HCEC 1CT (cell line): ENCODE measurements at regions not wholly inside any gene's neighbourhood (a gene's known extent, or its start where the extent isn't known, plus 50 kb on each side); places are given as distances from the start of the nearest gene placed in this dataset.
"Not testable (repeated sequence)": the region's sequence is repeated elsewhere in the genome, so short reads cannot be mapped to it uniquely, and the experiment has no call there.

Source experiments
- DNase-seq: peaks from one replicate; pipeline ENCODE4 v3.0.0-alpha.2; 2017

- DNase-seq, result no peak
Observed at GRCh38 chr5:60487885-60488442, 212.0 kb downstream of the DEPDC1B start.

DNA sequence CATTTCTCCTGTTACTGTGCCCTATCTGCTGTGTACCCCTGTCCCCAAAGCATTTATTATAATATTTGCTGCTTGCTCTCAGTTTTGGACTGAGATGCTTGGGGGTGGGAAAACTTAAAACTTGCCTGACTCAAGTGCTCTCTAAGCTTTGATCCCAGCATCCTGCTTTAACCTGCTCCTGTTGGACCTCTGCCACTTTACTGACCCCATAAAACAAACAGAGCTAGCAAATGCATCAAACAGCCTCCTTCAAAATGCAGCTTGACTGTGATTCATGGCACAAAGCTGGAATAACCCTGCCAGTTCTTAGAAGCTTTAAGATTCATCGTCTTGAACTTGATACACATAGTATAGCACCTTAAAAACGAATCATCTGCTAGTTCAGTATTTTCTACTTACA lies 212.5 kb downstream of the DEPDC1B start:
- DNase-seq, result no peak

DNA sequence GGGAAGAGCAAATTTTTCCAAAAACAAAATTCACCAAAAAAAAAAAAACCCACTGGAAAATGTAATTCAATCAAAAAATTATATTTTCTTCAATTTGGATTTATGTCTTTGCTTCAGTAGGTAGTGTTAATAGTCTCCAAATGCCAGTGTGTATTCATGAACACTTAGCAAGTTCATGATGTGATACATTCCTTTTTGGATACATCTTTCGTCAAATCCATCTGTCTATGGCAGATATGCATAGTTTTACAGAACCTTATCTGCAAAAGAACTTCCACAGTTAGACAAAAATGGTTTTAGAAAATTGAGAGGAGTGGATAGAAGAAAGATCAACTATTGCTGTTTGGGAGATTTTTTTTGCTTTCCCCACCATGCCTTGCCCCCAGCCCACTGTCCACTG lies 214.6 kb downstream of the DEPDC1B start:
- no peak for DNase-seq

DNA sequence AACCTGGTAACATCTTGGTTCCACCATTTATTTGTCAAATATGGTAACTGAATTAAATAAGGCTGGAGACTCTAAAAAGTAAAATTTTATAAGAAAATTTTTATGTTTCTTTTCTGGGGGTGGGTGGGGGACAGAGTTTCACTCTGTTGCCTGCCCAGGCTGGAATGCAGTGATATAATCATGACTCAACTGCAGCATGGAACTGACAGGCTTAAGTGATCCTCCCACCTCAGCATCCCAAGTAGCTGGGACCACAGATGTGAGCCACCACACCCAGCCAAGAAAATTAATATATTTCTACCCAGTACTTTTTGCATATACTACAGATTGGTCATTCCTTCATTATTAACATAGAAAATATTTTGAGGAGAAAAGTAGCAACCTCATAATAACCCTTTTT lies 216.9 kb downstream of the DEPDC1B start:
- DNase-seq, result peak; percentile 47

DNA sequence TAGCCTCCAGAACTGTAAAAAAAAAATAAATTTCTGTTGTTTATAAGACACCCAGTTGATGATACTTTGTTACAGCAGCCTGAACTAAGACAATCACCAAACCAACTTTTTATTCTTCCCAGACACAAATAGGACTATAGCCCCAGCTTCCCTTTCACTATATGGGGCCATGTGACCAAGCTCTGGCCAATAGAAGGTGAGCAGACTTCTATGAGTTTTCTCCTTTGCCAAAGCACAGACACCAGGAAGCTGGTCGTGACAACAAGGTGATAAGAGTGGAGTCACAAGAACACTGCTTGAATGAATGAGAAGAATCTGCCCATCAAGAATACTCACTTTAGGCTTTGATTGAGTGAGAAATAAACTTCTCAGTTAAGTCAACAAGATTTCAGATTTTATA lies 217.7 kb downstream of the DEPDC1B start:
- no peak for DNase-seq

DNA sequence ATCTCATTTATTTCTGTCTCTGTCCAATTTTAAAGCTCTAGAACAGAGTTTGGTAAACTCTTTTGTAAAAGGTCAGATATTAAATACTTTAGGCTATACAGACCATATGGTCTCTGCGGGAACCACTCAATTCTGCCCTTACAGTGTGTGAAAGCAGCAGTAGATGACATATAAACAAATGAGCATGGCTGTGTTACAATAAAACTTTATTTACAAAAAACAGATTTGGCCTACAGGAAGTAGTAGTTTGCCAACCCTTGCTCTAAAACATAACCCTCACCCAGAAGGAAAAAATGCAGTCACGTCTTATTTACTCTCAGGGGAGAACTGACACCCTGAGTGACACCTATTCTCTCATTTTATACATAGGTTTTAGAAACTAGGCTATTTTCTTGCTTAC lies 220.4 kb downstream of the DEPDC1B start:
- no peak for DNase-seq

DNA sequence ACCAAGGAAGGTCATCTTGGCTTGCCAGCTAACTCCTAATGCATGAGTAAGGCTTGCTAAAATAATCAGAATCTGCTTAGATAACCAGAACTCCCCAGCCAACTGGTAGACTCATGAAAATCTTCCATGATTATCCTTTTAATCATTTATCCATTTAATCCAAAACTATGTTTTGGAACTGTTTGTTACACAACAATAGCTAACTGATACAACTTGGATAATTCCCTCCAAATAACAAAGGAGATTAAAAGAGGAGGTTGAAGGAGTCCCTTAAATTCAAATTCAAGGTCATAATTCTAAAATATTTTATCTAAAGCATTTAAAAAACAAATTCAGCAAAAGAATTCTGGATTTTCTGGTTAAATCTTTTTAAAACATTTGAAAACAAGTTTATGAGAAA lies 222.1 kb downstream of the DEPDC1B start:
- no peak for DNase-seq

- no peak for DNase-seq
Observed at GRCh38 chr5:60473654-60474053, 226.3 kb downstream of the DEPDC1B start.

DNA sequence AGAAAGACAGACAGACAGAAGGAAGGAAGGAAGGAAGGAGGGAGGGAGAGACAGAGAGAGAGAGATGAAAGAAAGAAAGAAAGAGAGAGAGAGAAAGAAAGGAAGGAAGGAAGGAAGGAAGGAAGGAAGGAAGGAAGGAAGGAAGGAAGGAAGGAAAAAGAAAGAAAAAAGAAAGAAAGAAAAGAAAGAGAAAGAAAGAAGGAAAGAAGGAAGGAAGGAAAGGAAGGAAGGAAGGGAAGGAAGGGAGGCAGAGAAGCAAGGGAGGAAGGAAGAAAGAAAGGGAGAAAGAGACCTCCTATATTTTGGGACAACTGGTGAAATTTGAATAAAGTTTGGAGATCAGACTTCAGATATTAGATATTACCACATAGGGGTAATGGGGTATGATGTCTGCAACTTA lies 226.9 kb downstream of the DEPDC1B start:
- DNase-seq, result not testable (repeated sequence)

DNA sequence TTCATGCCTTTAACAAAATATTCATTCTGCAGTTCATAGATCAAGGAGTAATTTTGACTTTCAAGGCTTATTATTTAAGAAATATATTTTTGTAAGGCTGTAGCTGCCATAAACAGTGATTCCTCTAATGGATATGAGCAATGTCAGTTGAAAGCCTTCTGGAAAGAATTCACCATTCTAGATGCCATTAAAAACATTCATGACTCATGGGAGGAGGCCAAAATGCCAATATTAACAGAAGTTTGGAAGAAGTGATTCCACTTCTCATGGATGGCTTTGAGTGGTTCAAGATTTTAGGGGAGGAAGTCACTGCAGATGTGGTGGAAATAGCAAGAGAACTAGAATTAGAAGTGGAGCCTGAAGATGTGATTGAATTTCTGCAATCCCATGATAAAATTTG lies 229.1 kb downstream of the DEPDC1B start:
- DNase-seq, result no peak

DNA sequence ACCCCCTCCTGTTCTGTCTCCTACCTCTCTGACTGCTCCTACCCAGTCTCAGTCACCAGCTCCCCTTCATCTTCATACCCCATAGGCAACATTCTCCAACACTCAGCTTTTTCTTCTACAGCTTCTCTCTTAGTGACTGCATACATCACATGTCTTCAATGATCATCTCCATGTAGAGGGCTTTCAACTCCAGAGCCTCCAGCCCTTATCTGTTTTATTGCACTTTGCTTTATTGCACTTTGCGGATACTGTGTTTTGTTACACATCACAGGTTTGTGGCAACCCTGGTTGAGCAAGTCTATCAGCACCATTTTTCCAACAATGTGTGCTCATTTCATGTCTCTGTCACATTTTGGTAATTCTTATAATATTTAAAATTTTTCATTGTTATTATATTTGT lies 230.7 kb downstream of the DEPDC1B start:
- DNase-seq, result no peak

DNA sequence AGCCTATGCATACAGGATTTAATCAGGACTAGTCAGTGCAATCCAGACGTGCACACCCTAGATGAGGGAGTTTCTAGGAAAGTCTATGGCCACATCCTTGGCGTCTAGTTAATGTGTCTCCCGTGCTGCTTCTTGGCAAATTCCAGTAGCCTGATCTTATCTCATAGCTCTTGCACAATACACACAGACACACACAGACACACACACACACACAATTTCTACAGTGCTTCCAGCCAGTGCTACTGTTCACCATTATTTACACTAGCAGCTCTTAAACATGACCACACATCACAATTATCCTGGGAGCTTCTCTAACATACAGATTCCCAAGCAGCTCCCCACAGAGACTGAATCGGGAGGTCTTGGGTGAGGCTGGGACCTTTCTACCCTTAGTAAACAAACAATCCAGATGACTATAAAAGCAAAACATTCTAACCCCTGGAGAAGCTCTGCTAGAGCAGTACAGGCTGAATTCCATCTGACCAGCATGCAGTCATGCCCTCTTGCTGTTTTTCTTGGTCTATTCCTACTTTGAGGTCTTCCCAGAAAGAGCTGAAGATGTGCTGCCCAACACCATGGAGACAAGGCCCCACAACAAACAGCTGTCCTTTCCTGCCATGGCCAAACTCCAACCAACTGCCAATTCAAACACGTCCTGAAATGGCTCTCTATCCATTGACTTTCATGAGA lies 236.6 kb downstream of the DEPDC1B start:
- DNase-seq, result peak; percentile 47

- DNase-seq, result no peak
Observed at GRCh38 chr5:60458666-60459065, 241.3 kb downstream of the DEPDC1B start.

DNA sequence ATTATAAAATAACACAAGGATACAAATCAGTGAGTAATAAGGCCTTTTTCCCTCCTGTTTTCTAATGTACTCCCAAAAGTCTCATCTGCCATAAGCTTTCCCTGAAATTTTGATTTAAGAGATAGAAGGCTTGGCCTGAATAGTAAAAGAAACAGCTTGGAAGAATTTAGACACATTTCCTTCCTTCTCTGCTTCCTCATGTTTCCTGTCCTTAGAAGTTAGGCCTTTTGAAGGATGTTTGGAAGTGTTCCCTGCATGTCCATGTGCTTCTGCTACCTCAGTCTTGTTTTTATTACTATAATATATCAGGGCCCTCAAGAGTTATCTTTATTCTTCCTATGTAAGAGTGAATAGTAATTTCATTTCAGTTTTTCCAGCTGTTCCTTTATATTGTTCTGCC lies 242.7 kb downstream of the DEPDC1B start:
- no peak for DNase-seq

DNA sequence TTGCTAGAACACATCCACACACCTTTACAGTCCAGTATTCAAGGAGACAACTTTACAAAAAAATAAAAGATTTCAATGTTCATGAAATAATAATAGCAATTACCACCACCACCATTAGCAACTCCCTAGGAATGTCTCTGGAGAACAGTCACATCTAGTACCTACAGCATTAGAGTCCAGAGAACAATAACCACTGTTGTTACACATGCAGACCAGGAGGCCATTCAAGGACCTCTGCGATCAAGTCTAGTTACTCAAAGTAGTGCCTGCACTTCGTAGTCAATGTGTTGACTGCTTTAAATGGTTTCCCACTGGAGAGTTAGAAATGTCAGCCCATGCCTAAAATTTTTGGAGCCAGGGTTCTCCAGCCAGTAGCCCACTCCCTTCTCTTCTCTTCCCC lies 244.4 kb downstream of the DEPDC1B start:
- no peak for DNase-seq

GRCh38 chr5:60454277-60454676 lies 245.7 kb downstream of the DEPDC1B start:
- not testable (repeated sequence) for DNase-seq

DNA sequence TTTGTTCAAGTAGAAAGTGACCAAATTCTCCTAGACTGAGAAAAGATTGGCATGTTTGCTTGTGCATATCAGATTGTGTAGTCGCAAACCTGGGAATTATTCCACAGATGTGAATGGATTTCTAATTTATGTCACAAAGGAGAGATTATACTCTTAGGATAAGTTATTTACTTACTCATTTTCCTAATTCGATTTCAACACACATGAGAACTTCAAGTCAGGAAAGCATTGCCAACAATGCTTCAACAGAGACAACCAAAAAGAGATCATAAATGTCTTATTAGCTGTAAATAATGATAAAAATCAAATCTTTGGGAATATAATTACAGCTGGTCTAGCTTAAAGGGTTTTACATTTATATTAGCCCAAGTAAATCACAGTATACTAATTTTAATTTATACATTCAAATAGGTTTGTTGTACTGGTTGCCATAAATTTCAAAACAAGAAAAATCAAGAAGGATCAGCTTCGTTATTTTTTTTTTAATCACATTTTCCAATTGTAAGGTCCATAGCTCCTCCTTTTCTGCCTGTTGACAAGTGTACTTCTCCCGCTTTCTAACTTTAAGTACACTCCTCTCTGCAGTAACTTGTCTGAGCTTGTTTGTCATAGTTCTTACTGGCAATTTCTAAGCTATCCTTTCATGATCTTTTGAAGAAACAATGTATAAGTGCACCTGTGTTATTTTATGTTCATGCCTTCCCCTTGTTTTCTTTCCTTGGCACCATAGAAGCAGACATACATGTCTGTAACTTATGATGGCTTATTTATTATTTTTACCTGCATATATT lies 246.6 kb downstream of the DEPDC1B start:
- no peak for DNase-seq

DNA sequence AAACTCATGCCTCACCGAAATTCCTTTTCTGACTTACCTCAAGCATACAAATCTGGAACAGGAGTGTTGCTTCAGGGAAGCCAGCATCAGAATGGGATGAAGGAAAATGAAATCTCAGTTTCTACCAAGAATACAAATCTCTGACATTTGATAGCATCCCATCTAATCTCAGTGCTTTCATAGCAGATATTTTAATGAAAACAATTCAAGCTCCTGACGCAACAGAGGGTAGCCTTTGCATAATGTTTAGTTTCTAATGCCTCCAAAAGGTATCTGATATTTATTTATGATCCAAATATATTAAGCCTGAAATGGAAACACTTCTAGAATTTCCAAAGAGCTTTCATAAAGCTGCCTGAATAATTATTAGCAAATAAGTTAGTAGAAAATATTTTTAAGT lies 251.4 kb downstream of the DEPDC1B start:
- DNase-seq, result no peak

- no peak for DNase-seq
Observed at GRCh38 chr5:60447488-60447920, 252.5 kb downstream of the DEPDC1B start.

GRCh38 chr5:60446917-60447316 lies 253.0 kb downstream of the DEPDC1B start:
- no peak for DNase-seq

DNA sequence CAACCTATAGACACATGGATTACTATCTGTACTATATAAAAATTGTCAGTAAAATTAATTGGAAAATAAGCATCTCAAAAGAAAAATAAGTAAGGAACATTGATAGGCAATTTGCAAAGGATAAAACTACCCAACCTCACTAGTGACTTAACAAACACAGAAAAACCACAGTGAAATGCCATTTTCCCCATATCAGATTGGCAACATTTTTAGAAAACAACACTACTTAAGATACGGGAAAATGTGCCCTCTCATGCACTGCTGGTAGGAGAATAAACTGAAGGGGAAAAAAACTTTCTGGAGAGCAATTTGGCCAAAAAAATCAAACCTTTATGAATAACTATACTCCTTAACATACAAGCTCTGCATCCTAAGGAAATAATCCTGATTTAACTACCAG lies 254.0 kb downstream of the DEPDC1B start:
- DNase-seq, result no peak

DNA sequence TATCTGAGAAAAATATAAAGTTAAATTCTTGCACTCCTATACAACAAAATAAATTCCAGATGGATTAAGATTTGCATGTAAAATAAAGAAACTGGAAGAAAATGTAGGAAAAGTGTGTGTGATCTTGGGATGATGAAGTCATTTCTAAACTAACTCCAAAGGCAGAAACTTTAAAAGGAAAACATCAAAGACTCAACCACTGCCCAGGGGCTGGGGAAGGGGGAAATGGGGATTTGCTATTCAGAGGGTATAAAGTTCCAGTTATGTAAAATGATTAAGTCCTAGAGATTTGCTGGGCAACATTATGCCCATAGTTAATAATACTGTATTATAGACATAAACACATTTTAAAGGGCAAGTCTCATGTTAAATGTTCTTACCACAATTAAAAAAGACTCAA lies 254.5 kb downstream of the DEPDC1B start:
- no peak for DNase-seq

DNA sequence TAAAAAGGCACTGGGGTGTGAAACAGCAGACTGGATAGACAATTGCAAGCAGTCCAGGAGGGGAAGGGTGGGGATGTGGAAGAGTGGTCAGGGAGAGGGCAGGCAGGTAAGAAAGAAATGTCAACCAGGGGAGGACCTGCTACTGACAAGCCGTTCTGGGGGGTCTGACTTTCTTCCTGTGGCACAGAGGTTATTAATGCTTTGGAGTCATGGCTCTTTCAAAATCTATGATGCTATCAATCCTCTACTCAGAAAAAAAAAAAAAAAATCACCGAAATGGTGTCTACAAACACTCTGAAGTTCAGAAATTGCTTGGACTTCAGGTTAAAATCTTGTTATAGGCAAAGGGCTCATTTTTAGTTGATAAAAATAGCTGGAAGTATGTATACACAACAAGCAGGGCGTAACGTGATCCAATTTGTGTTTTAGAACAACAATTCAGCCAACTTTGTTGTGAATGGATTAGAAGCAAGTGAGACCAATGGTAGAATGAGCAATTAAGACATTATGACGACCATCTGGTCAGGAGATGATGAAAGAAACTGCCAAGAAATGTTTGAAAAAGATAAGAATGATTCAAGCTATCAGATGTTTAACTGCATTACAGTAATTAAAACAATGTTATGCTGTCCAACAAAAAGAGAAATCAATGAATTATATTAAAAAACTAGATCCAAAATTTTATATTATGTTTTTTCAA lies 255.2 kb downstream of the DEPDC1B start:
- no peak for DNase-seq

DNA sequence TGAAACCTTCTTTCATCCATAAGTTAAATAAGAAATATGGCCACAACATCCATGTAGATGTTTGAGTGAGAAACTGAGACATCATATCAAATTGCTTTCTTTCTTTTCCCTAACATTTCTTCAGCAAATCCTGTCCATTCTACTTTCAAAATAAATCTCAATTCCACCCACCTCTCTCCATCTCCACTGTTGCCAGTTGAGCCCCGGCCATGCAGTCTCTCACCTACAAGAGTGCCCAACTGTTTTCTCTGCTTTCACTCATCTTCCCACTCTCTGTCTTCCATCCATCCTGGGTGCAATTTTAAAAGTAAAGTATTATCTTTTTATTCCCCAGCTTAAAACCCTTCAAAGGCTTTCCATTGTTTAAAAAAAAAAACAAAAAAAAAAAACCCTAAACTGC lies 260.4 kb downstream of the DEPDC1B start:
- DNase-seq, result no peak
